ENCODE measurements at regions not wholly inside any gene's neighbourhood (a gene's known extent, or its start where the extent isn't known, plus 50 kb on each side); places are given as distances from the start of the nearest gene placed in this dataset.

DNA sequence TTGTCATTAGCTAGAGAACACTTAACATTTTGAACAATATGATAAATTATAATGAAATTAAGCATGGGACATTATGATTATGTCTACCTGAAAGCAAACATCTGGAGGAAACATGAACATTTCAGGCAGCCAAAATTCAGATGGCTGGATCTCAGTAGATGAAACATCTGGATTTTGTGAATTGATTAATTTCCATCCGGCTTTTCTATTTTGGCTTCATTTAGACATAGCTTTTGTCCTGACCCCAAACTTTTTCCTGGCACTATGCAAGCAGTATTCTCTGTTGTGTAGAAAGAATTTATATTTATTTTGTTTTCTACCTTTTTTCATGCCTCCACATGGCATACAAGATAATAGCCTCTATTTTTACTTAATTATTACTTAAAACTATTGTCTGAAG lies 186.3 kb downstream of the OGFRL1 start:
- TF ChIP-seq, protein P1, sequence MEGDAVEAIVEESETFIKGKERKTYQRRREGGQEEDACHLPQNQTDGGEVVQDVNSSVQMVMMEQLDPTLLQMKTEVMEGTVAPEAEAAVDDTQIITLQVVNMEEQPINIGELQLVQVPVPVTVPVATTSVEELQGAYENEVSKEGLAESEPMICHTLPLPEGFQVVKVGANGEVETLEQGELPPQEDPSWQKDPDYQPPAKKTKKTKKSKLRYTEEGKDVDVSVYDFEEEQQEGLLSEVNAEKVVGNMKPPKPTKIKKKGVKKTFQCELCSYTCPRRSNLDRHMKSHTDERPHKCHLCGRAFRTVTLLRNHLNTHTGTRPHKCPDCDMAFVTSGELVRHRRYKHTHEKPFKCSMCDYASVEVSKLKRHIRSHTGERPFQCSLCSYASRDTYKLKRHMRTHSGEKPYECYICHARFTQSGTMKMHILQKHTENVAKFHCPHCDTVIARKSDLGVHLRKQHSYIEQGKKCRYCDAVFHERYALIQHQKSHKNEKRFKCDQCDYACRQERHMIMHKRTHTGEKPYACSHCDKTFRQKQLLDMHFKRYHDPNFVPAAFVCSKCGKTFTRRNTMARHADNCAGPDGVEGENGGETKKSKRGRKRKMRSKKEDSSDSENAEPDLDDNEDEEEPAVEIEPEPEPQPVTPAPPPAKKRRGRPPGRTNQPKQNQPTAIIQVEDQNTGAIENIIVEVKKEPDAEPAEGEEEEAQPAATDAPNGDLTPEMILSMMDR (IDR thresholded peaks at IDR 0.05) = no peak
- TF ChIP-seq POLR2AphosphoS5 (IDR thresholded peaks at IDR 0.05) (no peak), POLR2A (IDR thresholded peaks at IDR 0.05) (no peak)

All from breast epithelium (tissue), 3 donors.